ENCODE measurements at regions not wholly inside any gene's neighbourhood (a gene's known extent, or its start where the extent isn't known, plus 50 kb on each side); places are given as distances from the start of the nearest gene placed in this dataset.
"Not testable (repeated sequence)": the region's sequence is repeated elsewhere in the genome, so short reads cannot be mapped to it uniquely, and the experiment has no call there.

DNA sequence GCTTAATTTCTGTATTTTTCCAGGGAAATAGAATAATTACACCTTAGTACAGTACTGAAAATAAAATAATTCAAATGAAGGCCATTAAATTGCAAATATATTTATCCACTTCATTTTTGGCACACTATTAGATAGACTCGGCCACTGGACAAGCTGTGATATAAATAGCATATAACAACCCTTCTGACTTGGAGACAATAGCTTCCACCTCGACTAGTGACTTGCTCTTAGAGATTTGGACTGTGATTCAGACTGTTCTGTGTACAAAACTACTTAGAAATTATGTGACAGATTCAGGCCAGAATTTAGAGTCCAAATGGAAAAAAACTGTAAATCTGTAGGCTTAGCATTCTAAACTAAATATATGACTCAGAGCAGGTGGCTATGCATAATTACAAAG lies 949.9 kb downstream of the LRFN5 start:
- DNase-seq = no peak

- DNase-seq = no peak
Measured at GRCh38 chr14:42555365-42555764, 948.7 kb downstream of the LRFN5 start.

- no peak for DNase-seq
Measured at GRCh38 chr14:42554091-42554490, 947.4 kb downstream of the LRFN5 start.

DNA sequence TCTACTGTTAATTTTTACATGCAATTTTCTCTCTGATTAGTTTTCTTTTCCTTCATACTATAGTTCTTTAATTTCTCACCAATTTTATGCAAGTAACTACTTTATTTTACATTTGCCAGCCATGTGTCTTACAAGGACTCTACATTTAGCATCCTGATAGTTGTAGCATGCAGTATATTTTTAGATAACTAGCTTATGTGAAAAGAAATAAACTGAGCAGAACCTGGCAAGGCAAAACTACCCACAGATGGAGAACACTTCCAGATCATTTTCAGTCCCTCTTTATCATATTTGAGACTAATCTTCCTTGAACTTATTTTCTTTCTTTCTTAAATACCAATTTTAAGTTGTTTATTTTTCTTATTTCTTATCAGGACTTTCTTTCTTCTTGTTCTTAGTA lies 943.6 kb downstream of the LRFN5 start:
- no peak for DNase-seq

DNA sequence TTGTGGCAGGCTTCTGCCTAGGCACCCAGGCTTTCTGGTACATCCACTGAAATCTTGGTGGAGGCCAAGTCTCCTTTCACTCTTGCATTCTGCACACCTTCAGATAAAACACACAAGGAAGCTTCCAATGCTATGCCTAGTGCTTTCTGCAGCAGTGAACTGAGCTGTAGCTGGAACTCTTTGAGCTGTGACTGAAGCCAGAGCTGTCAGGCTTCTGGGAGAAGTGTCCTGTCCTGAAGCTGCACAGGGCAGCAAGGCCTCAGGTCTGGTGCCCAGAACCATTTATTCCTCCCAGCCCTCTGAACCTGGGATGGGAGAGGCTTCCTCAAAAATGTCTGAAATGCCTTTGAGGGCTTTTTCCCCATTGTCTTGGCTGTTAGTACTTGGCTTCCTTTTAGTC lies 941.7 kb downstream of the LRFN5 start:
- DNase-seq = no peak

GRCh38 chr14:42545636-42546035 lies 939.0 kb downstream of the LRFN5 start:
- no peak for DNase-seq

GRCh38 chr14:42541535-42542001 lies 934.9 kb downstream of the LRFN5 start:
- no peak for DNase-seq

DNA sequence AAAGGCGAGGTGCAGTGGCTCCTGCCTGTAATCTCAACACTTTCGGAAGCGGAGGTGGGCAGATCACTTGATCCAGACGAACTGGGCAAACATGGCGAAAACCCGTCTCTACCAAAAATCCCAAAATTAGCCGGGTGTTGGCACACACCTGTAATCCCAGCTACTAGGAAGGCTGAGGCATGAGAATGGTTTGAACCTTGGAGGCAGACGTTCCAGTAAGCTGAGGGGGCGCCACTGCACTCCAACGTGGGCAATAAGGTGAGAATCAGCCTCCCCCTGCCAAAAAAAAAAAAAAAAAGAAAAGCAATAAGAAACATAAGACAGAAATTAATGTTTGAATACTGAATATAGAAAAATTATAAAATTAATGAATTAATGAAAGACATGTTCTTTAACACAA lies 928.7 kb downstream of the LRFN5 start:
- no peak for DNase-seq

- no peak for DNase-seq
Measured at GRCh38 chr14:42533476-42533875, 926.8 kb downstream of the LRFN5 start.

DNA sequence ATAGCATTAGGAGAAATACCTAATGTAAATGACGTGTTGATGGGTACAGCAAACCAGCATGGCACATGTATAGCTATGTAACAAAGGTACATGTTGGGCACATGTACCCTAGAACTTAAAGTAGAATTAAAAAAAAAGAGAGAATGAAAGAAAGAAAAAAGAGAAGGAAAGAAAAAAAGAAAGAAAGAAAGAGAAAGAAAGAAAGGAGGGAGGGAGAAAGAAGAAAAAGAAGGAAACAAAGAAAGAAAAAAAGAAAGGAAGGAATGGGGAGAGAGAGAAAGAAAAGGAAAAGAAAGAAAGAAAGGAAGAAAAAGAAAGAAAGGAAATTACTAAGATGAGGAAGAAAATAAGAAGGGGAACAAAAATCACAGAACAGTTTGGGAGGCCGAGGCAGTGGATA lies 925.5 kb downstream of the LRFN5 start:
- DNase-seq = no peak

DNA sequence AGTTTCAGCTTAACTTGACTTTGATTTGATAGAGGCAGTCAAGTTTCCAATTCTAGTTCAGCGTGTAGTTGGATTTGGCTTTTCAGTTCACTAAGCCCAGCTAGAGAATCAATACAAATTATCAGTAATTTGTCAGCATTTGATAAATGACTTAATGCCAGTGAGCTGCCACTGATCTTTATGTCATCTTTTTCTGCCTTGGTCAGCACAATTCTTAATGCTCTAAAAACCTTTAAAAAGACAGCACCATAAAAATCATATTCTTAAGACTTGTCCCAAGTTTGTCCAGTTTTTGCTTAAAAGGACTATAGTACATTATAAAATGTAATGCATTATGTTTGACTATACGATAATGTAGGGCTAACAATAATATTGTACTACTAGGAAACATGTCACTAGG lies 920.5 kb downstream of the LRFN5 start:
- no peak for DNase-seq

GRCh38 chr14:42523666-42524065 lies 917.0 kb downstream of the LRFN5 start:
- no peak for DNase-seq

GRCh38 chr14:42517806-42518500 lies 911.3 kb downstream of the LRFN5 start:
- no peak for DNase-seq

GRCh38 chr14:42513837-42514236 lies 907.2 kb downstream of the LRFN5 start:
- no peak for DNase-seq

DNA sequence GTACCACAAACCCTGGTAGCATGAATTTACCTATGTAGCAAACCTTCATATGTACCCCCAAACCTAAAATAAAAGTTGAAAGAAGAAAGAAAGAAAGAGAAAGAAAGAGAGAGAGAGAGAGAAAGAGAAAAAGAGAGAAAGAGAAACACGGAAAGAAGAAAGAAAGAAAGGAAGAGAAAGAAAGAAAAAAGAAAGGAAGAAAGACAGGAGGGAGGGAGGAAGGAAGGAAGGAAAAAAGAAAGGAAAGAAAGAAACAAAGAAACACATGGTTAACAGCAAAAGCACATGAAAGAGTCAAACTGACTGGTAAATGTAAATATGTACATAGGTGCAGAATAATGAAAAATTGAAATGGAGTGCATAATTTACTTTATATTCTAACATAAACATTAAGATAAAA lies 903.4 kb downstream of the LRFN5 start:
- DNase-seq = no peak

- DNase-seq = no peak
Measured at GRCh38 chr14:42508209-42508946, 901.7 kb downstream of the LRFN5 start.

DNA sequence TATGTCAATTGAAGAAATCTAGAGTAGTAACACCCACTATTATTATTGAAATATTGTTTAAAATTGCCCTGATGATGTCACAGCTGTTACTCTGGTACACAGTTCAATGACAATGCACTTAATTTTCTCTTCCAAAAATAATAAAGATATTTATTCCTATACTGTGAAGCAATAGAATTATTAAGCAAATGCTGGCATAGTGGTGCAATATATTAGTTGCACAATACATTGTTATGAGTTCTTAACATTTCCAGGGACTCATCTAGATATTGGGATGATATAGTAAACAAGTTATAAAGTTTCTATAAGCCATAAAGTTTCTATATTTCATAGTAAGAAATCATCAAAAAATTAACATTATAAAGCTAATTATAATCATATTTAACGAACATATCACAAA lies 897.8 kb downstream of the LRFN5 start:
- no peak for DNase-seq

DNA sequence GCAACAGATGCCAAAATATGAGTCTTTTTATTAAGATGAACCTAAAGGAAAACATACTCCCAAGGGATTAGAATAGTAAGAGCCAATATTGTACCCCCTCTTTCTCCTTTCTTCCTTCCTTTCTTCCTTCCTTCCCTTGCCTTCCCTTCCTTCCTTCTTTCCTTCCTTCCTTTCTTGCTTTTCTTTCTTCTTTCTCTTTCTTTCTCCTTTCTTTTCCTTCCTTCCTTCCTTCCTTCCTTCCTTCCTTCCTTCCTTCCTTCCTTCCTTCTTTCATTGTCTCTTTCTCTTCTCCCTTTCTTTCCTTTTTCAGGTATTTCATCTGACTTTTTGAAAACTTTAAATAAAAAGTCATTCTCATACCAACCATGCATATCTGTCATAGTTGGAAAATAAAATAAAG lies 892.5 kb downstream of the LRFN5 start:
- DNase-seq = no peak

- DNase-seq = no peak
Measured at GRCh38 chr14:42490536-42490935, 883.9 kb downstream of the LRFN5 start.

DNA sequence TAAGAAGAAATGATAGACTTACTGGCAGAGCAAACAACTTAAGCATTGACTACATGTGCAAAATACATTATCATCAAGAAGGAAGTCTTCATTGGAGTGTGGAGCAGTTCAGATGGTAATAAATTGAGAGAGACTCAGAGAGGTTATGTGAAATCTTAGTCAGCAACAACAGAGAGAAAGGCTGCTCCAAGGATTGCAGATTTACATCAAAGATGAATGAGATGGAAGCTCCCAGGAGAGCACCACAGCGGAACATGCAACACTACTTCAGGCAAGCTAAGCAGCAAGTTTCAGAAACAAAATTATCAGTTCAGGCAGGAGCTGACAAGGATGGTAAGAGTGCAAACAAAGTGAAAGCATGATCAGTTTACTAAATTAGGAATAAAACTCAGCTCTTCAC lies 882.3 kb downstream of the LRFN5 start:
- DNase-seq = no peak

DNA sequence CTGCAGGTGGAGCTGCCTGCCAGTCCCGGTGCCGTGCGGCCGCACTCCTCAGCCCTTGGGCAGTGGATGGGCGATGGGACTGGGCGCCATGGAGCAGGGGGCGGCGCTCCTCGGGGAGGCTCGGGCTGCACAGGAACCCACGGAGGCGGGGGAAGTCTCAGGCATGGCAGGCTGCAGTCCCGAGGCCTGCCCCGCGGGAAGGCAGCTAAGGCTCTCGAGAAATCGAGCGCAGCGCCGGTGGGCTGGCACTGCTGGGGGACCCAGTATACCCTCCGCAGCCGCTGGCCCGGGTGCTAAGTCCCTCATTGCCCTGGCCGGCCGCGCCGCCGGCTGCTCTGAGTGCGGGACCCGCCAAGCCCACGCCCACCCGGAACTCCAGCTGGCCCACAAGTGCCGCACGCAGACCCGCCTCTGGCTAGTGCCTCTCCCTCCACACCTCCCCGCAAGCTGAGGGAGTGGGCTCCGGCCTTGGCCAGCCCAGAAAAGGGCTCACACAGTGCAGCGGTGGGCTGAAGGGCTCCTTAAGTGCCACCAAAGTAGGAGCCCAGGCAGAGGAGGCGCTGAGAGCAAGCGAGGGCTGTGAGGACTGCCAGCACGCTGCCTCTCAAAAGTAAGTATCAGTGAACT lies 875.8 kb downstream of the LRFN5 start:
- not testable (repeated sequence) for DNase-seq

- not testable (repeated sequence) for DNase-seq
Measured at GRCh38 chr14:42481714-42482113, 875.0 kb downstream of the LRFN5 start.

DNA sequence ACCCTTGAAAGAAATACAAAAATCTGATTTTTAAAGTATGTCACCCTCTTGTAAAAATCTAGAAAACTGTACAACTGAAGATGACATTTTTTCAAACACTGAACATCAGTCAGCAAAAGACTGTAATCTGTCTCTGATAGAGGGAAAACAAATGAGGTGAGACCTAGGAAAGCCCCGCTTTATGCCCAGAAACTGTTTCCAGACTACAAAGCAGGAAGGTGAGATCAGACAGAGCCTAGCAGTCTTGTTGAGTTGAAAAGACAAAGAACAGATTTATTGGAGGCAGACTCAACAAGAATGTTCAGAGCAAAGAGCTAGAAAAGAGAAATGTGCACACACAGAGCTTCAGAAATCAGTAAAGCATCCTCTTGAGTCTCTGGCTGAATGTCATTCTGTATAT lies 873.6 kb downstream of the LRFN5 start:
- DNase-seq = no peak

DNA sequence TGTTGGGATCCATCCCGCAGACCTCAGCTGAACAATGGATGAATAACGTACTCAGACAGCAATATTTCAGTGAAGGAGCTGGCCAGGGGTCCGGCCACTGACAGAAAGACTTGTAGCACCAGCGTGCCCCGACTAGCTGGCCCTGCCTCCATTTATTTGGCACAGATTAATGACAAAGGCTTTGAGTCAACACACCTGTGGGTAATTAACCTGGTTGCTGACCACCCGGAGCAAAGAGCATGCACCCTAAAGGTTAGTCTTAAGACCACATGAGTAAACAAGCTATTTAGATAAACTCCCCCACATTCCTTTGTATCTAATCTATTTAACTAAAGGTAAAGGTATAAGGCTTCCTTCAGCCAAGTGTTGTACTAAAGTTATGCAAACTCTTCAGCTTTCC lies 868.6 kb downstream of the LRFN5 start:
- DNase-seq = no peak

Measured in right kidney (tissue), 1 donor.